ENCODE measurements at regions not wholly inside any gene's neighbourhood (a gene's known extent, or its start where the extent isn't known, plus 50 kb on each side); places are given as distances from the start of the nearest gene placed in this dataset.

DNA sequence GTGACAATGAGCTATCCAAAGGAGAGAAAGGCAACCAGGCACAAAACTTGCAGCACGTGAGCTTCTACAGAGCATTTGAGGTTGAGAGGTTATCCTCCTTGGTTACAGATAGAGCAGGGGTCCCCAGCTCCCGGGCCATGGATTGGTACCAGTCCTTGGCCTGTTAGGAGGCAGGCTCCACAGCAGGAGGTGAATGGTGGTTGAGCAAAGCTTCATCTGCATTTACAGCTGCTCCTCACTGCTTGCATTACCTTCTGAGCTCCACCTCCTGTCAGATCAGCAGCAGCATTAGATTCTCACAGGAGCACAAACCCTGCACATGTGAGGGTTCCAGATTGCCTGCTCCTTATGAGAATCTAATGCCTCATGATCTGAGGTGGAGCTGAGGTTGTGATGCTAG is 57.8 kb upstream of the ST8SIA3 start:
- TF ChIP-seq CTCF (IDR thresholded peaks at IDR 0.05; ENCODE audit: low read depth, low read length) (no peak), EZH2phosphoT487 (IDR thresholded peaks at IDR 0.05; ENCODE audit: low read depth) (no peak)

All from OCI-LY3 (cell line).